ENCODE measurements at regions not wholly inside any gene's neighbourhood (a gene's known extent, or its start where the extent isn't known, plus 50 kb on each side); places are given as distances from the start of the nearest gene placed in this dataset.

GRCh38 chr10:88045096-88045495, 181.7 kb downstream of the PTEN start:
- DNase-seq, result no peak
- Histone ChIP-seq H3K36me3 (no peaks in the 10 kb centered on the region), H3K27me3 (no peaks in the 10 kb centered on the region), H3K9me3 (no peaks in the 10 kb centered on the region), H3K4me1 (peaks cover 0 to 13% (median 10%) of the 10 kb centered on the region in 3 donors), H3K4me3 (no peak overlapping the region), H3K27ac (no peak overlapping the region)
- no peak for FAIRE-seq
- ATAC-seq, result no peak
- TF ChIP-seq CTCF (IDR thresholded peaks at IDR 0.05), result no peak
- 90% methylated on average over 5 of the region's 5 CpGs for WGBS, 2 donors
- intact Hi-C loops (cut with DNase I), result no loop called here

GRCh38 chr10:88045656-88046415, 182.4 kb downstream of the PTEN start:
- no peak for TF ChIP-seq CTCF (IDR thresholded peaks at IDR 0.05)
- DNase-seq, result no peak
- Histone ChIP-seq H3K36me3 (no peaks in the 10 kb centered on the region), H3K4me1 (peaks cover 0 to 13% (median 10%) of the 10 kb centered on the region in 3 donors), H3K27ac (no peak overlapping the region), H3K4me3 (no peak overlapping the region), H3K9me3 (no peaks in the 10 kb centered on the region), H3K27me3 (no peaks in the 10 kb centered on the region)
- no peak for FAIRE-seq
- intact Hi-C loops (cut with DNase I), result no loop called here
- 54 to 62% methylated on average over 5 of the region's 5 CpGs for WGBS, 2 donors
- ATAC-seq, result peak in 2 of 4 donors; percentile 6 to 7

GRCh38 chr10:88047579-88047978, 184.2 kb downstream of the PTEN start:
- FAIRE-seq (no peak), DNase-seq (no peak), ATAC-seq (no peak)
- H3K9me3 ChIP-seq, result no peaks in the 10 kb centered on the region
- H3K27me3 ChIP-seq, result no peaks in the 10 kb centered on the region
- intact Hi-C loops (cut with DNase I), result no loop called here
- H3K4me1 ChIP-seq, result peaks cover 0 to 2% (median 0%) of the 10 kb centered on the region in 3 donors
- no peaks in the 10 kb centered on the region for H3K36me3 ChIP-seq
- H3K4me3 ChIP-seq, result no peak overlapping the region
- H3K27ac ChIP-seq, result no peak overlapping the region
- TF ChIP-seq CTCF (IDR thresholded peaks at IDR 0.05), result no peak

GRCh38 chr10:88048312-88048711, 184.9 kb downstream of the PTEN start:
- DNase-seq (no peak), FAIRE-seq (no peak), ATAC-seq (no peak)
- no peak for TF ChIP-seq CTCF (IDR thresholded peaks at IDR 0.05)
- Histone ChIP-seq H3K9me3 (no peaks in the 10 kb centered on the region), H3K27me3 (no peaks in the 10 kb centered on the region), H3K27ac (no peak overlapping the region), H3K36me3 (no peaks in the 10 kb centered on the region), H3K4me3 (no peak overlapping the region), H3K4me1 (no peaks in the 10 kb centered on the region)
- intact Hi-C loops (cut with DNase I), result no loop called here
- 95 to 97% methylated on average over 1 of the region's 1 CpG for WGBS, 2 donors

GRCh38 chr10:88049204-88049603, 185.8 kb downstream of the PTEN start:
- Histone ChIP-seq H3K27me3 (no peaks in the 10 kb centered on the region), H3K4me1 (no peaks in the 10 kb centered on the region), H3K9me3 (no peaks in the 10 kb centered on the region), H3K27ac (no peak overlapping the region), H3K36me3 (no peaks in the 10 kb centered on the region), H3K4me3 (no peak overlapping the region)
- no peak for TF ChIP-seq CTCF (IDR thresholded peaks at IDR 0.05)
- no peak for FAIRE-seq
- no peak for ATAC-seq
- DNase-seq, result no peak
- 78 to 84% methylated on average over 3 of the region's 3 CpGs for WGBS, 2 donors
- intact Hi-C loops (cut with DNase I), result no loop called here

Measured in pancreas (tissue), 10 donors.